ENCODE measurements at regions not wholly inside any gene's neighbourhood (a gene's known extent, or its start where the extent isn't known, plus 50 kb on each side); places are given as distances from the start of the nearest gene placed in this dataset.
"Not testable (repeated sequence)": the region's sequence is repeated elsewhere in the genome, so short reads cannot be mapped to it uniquely, and the experiment has no call there.

DNA sequence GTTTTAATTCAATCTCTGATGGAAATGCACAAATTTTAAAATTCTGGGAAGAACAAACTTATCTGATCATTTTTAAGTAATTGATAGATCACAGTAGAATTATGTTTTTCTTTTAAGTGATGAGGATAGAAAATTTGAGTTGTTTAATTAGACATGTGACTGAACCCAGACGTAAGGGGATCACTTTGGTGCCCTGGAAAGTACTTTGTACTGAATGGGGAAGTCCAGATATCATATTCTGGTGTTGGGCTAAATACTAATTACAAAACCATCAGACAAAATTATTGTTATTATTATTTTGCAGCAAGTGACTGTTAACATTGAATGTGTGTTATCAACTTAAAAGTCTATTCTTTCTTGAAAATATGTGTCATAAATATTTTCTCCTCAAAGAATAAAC is 994.6 kb downstream of the TSN start:
- no peak for DNase-seq

DNA sequence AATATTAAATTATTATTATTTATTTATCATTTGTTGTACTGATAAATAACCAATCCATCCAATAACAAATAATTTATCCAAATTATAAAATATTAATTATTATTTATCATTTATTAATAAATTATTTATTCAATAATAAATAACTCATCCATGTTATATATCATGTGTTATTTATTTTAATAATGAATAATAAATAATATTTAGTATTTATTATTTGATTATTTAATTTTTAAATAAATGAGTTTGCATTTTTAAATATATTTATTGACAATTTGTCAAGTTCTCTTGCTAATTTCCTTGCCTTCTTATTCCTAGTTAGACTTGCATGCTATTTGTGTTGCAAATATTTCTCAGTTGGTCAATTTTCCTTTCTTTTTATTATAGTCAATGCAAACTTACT is 995.4 kb downstream of the TSN start:
- DNase-seq, result no peak

DNA sequence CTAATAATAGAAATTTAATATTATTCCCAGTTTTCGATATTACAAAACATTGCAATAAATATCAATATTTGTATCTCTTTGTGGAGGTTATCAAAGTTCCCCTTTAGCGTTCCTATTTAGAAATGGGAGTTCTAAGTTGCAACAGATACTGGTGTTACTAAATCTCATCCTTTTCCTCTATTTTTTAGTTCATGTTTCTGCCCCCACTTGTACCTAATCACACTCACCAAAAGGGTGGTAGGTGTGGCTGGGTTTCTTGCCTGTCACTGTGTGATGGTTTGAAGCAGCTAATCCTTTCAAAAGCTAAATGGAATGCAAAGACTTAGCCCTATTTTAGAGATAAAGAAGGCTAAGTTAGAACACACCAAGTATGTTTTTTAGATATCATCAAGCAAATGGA is 997.9 kb downstream of the TSN start:
- DNase-seq, result no peak

DNA sequence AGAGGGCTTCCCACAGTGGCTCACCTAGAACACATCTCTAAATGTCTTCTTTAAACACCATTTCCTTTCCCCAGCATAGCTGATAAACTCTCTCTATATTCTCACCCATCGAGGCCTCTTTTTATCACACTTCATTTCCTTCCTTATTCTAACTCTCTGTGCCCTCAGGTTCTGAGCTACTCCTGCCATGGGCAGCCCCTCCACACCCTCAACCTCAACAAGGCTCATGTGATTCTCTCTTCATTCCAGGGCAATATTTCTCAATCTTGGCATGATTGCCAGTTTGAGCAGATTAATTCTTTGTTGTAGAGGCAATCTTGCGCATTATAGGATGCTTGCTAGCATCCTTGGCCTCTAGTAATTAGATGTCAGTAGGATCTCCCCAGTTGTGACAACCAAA is 999.1 kb downstream of the TSN start:
- no peak for DNase-seq

DNA sequence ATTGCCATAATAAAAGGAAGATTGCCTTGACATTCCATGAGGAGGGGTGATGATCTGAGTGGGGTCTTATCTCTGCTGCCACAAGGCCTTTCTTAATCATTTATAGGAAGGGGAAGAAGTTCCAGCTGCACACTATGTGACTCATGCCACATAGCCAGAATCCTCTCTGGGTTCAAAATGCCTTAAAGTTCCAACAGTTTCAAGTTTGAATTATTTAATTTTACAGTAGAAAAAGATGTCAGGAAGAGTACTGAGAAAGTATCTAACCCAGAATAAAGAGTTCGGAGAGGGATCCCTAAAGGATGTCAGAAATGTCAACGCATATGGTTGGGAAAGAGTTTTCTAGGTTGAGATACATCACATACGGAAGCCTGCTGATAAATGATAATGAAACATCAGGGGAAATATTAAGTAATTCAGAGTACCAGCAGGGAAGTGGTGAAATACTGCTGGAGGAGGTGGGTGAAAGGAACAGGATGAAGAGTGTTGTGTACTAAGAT is 999.9 kb downstream of the TSN start:
- no peak for DNase-seq

DNA sequence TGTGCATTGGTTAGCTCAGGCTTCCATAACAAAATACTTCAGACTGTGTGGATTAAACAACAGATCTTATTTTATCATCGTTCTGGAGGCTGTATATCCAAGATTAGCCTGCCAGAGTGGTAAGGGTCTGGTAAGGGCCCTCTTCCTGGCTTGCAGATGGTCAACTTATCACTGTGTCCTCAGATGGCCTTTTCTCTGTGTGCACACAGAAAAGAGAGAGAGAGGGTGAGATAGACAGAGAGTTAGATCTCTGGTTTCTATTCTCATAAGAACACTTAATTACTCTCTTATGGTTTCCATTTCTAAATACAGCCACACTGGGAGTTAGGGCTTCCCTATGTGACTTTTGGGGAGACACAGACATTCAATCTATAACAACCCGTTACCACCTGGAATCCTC is 1003.5 kb downstream of the TSN start:
- no peak for DNase-seq

DNA sequence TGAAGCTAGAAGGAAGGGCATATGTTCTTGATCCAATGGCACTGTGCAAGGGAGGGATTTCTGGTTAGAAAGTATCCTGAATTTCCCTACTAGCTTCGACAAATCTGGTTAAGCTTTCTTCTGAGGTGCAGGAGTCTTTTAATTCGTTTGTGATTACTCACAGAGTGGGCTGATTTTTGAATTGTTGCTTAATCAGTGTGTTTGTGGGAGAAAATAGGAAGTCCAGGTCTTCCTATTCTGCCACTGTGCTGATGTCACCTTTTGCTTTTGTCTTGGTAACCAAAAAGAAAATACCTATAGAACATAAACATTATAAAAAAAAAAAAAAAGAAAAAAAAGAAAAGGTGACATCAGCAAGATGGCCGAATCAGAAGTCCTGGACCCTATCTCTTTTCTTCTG is 1008.6 kb downstream of the TSN start:
- no peak for DNase-seq

DNA sequence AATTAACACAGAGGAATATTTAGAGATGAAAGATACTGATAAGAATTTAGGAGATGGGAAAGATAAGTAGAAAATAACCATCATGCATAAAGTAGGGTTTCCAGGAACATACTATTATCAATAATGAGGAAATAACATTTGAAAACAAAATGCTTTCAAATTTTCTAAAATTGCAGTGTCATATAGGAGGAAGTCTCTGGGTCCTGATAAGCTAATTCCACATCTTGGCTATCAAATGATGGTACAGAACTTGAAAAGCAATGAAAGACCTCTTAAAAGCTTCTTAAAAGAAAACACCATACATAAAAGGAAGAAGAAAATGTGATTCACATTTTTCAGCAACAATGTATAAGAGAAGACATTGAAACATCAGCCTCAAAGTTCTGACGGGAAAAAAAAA is 1024.8 kb downstream of the TSN start:
- no peak for DNase-seq

DNA sequence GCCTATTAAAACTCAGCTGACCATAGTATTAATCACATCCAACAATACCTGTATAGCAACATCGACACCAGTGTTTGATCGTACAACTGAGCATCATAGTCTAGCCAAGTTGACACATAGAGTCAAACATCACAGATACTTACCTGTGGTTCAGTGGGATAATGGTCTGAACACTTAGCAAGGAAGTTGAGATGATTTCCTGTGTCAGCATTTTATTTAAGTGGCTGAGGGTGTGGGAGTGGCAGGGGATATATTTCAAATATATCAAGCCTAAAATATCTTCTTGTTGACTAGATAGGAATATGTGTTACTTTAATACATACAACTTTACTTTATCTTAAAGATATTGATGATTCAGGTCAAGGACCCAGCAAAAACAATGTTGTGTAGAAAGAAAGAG is 1038.6 kb downstream of the TSN start:
- no peak for DNase-seq

DNA sequence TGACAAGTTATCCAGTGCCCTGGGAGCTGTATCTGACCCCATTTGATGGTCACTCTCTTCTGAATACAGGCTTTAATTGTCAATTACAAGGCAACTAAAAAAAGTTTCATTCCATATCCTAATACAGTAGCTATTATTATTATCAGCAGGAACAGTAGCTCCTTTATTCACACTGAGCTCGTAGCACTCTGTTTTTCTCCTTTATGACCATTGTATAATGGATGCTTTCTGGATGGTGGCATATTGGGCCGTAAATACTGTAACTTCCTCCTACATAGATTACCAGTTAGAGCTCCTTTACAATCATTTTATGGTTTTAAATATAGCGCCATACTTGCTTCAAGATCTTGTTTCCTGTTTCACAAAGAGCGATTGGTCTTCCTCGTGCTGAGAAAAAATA is 1040.3 kb downstream of the TSN start:
- no peak for DNase-seq

DNA sequence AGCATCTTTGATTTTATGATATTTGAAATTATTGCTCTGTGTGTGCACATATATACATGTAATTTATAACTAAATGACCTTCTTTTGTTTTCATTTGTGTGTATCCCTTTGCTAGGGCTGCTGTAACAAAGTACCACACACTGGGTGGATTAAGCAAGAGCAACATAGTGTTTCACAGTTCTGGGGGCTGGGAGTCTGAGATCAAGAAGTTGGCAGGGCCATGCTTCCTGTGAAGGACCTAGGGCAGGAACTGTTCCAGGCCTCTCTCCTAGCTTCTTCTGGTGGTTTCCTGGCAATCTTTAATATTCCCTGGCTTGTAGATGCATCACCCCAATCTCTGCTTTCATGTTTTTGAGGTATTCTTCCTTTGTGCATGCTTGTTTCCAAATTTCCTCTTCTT is 1043.9 kb downstream of the TSN start:
- DNase-seq, result no peak

DNA sequence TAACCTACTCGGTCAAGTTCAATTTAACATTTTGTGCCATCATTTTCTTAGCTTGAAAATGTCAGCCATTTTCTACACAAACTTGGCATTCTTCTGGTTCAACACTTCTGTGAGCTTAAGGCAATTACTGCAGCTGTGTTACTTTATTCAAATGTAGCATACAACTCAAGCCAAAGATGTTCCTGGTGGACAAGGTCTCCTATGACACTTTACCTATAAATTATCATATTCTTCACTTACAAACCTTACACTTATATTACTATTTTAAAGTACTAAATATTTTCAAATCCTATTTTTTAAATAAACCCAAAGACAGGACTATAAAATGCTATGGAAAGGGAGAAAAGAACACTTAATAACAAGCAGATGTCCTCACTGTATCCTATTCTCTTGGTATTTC is 1045.3 kb downstream of the TSN start:
- DNase-seq, result no peak

DNA sequence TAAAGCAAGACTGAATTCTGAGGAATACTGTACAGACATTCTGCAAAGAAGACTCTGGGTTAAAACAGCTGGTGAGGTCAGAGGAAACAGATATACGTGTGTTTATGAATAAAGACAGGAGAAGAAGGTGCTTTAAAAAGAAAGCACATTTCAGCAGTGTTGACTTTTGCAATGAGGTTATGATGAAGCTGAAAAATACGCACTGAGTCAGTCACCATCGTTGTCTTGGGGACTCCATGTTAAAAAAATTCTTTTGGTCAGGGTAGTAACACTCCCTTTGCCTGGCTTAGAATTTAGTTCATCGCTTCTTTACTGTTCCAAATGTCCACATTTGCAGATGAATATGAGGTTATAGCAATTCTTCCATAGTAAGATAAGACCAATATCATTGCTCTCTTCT is 1049.0 kb downstream of the TSN start:
- DNase-seq, result no peak

DNA sequence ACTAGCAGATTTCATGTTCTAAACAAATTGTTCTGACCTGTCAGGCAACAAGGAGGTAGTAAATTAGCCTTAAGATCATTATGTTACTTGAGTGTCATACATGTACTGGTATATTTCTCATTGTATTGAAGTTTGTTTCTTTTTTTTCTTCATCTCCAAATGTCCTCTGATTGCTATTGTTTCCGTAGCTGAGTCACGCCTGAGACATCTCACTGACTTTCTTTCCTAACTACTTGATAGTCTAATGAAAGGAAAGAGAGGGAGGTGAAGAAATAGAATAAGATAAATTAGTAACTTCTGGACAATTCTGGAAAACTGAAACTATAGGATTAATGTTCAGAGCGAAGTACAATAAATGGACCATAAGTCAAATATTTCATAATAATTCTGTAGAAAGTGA is 1049.9 kb downstream of the TSN start:
- DNase-seq, result no peak

DNA sequence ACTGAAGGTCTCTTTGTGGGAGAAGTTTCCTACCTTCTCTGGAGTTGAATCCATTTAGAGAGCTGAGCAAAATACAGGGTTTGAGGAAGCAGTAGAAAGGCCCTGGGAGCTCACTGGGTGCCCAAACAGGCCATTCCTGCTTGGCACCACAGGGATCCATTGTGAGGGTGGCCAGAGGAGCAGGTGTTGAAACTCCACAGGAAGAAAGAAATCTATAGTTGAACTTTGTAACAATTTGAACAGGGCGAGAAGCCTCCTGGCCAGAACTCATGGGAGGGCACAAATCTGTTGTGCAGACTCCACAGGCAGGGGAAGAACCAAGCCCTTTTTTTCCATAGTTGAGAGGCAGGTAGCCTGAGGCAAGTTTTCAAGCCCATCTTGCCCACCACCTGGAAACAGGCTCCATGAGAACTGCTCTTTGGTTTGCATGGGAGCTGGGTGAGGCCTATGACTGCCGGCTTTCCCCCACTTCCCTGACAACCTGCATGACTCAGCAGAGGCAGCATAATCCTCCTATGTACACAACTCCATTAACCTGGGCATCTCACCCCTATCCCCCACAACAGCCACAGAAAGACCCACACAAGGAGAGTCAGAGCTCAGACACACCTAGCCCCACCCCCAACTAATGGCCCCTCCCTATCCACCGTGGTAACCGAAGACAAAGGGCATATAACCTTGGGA is 1053.0 kb downstream of the TSN start:
- no peak for DNase-seq

DNA sequence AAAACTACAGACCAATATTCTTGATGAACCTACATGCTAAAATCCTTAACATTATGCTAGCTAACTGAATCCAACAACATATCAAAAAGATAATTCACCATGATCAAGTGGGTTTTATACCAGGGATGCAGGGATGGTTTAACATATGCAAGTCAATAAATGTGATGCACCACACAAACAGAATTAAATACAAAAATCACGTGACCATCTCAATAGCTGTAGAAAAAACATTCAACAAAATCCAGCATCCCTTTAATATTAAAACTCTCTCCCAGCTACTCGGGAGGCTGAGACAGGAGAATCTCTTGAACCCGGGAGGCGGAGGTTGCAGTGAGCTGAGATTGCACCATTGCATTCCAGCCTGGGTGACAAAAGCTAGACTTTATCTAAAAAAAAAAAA is 1056.8 kb downstream of the TSN start:
- DNase-seq, result not testable (repeated sequence)

DNA sequence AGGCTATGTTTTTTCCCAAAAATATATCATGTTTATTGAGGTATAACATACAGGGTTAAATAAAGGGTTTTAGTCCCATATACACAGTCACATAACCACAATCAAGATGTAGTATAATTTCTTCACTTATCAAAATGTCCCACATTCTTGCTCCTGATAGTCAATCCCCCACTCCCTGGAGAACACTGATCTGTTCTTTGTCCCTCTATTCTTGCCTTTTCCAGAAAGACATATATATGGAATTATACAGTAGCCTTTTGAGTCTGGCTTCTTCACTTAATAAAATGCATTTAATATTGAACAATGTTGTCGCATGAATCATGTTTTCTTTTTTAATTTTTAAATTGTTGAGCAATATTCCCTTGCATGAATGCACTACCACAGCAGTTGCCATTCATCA is 1059.7 kb downstream of the TSN start:
- no peak for DNase-seq

DNA sequence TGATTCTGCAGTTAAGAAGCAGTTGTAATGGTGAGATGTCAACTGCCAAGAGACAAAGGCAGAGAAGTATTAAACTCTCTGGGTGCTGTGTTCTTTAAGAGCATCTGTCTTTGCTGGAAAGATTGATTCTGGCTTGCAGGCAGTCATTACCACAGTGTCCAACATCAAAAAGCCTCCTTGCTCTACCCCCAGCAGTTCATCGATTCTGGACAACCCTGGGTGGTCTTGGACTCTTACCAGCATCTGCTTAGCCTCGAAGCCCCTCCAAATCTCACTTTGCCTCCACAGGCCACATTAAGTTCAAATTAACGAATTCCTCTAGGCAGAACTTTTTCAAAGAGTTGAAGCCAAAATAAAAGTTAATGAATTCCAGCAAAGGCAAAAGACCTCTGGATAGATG is 1061.4 kb downstream of the TSN start:
- no peak for DNase-seq

DNA sequence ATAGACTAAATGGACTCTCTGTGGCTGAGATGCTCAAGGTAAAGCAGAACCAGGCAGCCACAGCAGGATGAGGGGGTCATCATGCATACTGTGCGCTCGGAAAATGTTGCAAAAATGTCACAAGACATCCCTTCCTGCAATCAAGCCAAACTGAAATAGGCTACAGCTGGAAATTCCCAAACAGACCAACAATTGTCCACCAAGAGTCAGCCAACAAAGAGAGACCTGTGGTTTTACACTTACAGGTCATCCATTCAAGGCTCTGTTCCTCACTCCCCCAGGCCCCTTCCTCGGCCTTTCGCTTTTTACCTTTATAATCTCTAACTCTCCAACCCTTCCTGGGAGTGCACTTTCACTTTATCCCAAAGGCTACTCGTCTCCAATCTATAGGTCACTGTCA is 1066.9 kb downstream of the TSN start:
- DNase-seq, result no peak

DNA sequence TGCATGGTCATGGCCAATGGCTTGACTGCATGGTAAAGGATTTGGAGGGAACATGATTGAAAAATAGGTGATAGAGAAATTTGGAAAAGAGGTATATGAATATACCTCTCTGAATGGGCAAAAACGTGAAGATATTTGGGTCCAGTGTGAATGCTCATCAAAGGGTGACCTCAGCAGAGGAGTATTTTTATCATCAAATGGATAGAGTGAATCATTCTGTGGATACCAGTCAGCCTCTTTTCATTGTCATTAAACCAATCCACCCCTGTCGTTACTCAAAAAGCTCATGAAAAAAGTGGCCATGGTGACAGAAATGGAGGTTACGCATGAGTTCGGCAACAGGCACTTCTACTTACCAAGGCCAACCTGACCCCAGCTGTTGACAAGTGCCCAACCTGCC is 1074.7 kb downstream of the TSN start:
- DNase-seq, result no peak

DNA sequence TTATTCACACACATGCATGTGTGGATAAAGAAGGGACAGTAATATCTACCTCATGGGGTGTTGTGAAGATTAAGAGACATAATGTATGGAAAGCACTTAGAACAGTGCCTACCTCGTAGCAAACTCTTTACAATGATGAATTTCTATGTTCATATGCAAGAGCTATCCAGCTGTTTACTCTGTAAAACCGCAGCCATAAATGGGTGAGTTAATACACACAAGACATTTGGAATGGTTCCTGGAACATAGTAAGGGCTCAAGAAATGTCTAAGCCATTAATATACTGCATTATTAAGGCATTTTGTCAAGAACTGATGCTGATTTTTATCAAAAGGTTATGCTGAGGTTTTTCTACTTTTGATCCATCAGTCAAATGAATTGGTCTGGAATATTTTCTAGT is 1076.2 kb downstream of the TSN start:
- no peak for DNase-seq

DNA sequence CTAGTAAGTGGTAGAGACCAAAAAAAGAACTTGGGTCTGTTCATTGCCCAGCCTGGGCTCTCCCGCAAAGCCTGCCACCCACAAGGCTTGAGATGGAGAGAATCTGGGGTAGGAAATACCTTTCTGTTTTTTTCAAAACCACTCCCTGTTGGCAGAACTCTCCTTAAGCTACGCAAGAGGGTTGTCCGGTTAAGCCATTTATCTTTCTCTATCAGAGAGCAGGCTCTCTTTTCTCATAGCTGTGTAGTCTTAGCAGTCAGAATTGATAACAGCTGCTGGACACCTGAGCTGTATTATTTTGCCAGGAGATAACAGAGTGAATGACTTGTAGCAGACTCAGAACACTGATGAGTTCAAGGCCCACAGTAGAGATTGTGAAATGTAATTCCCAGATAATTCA is 1088.1 kb downstream of the TSN start:
- DNase-seq, result no peak

DNA sequence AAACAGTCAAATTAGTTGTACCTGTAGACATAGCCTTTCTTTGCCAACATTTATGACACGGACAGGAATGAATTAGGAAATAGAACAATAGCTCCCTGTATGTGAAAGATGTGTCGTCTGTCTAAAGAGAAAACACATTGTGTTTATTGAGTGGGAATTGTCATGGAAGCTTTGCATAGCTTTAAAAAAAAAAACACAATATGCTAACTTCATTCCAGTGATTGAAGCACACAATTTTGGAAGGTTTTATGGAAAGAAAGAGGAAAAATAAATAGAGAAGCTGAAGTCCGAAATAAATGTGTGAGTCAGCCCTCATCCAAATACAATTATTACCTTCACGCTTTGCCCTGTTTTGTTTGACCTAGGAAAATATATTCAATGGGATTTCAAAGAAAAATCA is 1095.7 kb downstream of the TSN start:
- no peak for DNase-seq

DNA sequence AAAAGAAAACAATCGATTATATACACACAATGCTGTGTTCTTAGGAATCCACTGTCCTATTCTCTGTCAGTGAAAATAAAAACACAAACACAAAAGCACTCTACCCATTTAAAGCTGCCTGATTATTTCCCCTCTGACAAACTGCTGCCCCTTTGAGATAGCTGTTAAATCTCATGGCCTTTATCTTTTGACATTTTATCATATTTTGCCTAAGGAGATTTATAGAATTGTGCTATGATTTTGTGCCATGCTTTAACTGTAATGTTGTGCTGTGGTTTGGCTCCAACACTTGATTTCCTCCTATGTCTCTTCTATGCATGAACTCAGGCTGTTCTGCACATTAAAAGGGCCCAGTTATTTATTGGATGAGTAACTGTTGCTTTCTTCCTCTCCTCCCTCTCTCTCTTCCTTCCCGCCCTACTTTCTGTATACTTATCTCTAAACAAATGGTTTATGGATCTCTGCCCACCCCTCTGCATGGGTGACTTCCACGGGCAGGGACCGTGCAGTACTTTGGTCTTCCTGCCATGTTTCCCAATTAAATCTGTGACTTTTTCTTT is 1096.6 kb downstream of the TSN start:
- DNase-seq, result no peak

DNA sequence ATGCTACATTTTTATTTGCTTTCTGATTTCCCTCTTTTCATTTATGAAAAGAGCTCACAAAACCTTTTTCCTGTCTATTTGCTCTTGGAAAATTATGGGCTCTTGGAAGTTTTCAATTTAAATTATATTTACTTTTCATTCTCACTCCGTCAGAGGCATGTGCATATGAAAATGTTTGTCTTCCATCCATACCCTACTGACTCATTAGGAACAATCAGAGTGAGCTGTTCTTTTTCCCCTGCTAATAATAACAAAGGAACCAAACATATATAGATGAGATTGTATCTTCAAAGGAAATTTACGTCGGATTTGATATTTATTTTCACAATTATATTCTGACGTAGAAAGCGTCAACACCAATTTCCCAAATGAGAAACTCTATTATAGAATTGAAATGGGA is 1101.2 kb downstream of the TSN start:
- DNase-seq, result no peak

Measured in activated CD4-positive, alpha-beta T cell treated with anti-CD3 and anti-CD28 coated beads, Interleukin-2, amount 50 U/mL, for 48 hours (primary cell).